CD14-positive monocyte (primary cell): ENCODE measurements at regions not wholly inside any gene's neighbourhood (a gene's known extent, or its start where the extent isn't known, plus 50 kb on each side); places are given as distances from the start of the nearest gene placed in this dataset.

Experiments used
- DNase-seq, 3 donors: peaks; one replicate each; pipeline ENCODE4 v3.0.0-alpha.2; 2011 to 2022
- H2AFZ ChIP-seq: 2 replicates; pipeline ENCODE4 v1.6.0; 2012; ENCODE audit warnings: mild to moderate bottlenecking, low read depth, low read length, inconsistent platforms; ENCODE audit not compliant: insufficient read depth, poor library complexity, severe bottlenecking
- H3K27ac ChIP-seq, 2 donors: 1 replicate in 1 of 2; 2 replicates in 1 of 2; pipeline ENCODE4 v1.5.1; 2012 to 2013; ENCODE audit warnings: low read length in 2 of 2, control low read depth in 1 of 2, inconsistent platforms in 1 of 2, low read depth in 1 of 2, mild to moderate bottlenecking in 1 of 2
- H3K27me3 ChIP-seq, 2 donors: one replicate each; pipeline versions ENCODE4 v1.6.0 to v1.6.1; 2011 to 2013; ENCODE audit warnings: low read length in 2 of 2; ENCODE audit not compliant: control insufficient read depth in 2 of 2, insufficient read depth in 2 of 2
- H3K36me3 ChIP-seq, 2 donors: replicated peaks in 1 of 2; 1 replicate in 1 of 2; 2 replicates in 1 of 2; pipeline versions ENCODE4 v1.5.1 to v1.6.1; 2012 to 2013; ENCODE audit warnings: low read length in 2 of 2, control low read depth in 1 of 2, inconsistent platforms in 1 of 2, mild to moderate bottlenecking in 1 of 2; ENCODE audit not compliant: insufficient read depth in 2 of 2, control insufficient read depth in 1 of 2
- H3K4me1 ChIP-seq, 2 donors: 1 replicate in 1 of 2; 2 replicates in 1 of 2; pipeline versions ENCODE4 v1.5.1 to v1.6.1; 2012 to 2013; ENCODE audit warnings: low read length in 2 of 2, control low read depth in 1 of 2, inconsistent platforms in 1 of 2, mild to moderate bottlenecking in 1 of 2, moderate library complexity in 1 of 2; ENCODE audit not compliant: insufficient read depth in 2 of 2, control insufficient read depth in 1 of 2
- H3K4me2 ChIP-seq: replicated peaks from 2 replicates; pipeline ENCODE3; 2012; ENCODE audit warnings: low read length, moderate library complexity, mild to moderate bottlenecking; ENCODE audit not compliant: poor library complexity, severe bottlenecking; ENCODE audit errors: extremely low read depth
- H3K4me3 ChIP-seq, 3 experiments: fragments of 200-600 bp in 1 of 3; sonication (generic) in 1 of 3; replicated peaks in 1 of 3; 1 replicate in 2 of 3; 2 replicates in 1 of 3; pipeline ENCODE4 v1.5.1; 2011 to 2013; ENCODE audit warnings: low read length in 3 of 3, mild to moderate bottlenecking in 3 of 3, control low read depth in 2 of 3, low read depth in 2 of 3, inconsistent platforms in 1 of 3, moderate library complexity in 1 of 3
- H3K79me2 ChIP-seq: 2 replicates; pipeline ENCODE4 v1.6.0; 2012; ENCODE audit warnings: mild to moderate bottlenecking, control low read depth, inconsistent platforms, low read length, moderate library complexity; ENCODE audit not compliant: insufficient read depth
- H3K9ac ChIP-seq: 2 replicates; pipeline ENCODE4 v1.6.0; 2017; ENCODE audit warnings: low read length, mild to moderate bottlenecking; ENCODE audit not compliant: insufficient read depth, poor library complexity, severe bottlenecking
- H3K9me3 ChIP-seq, 2 donors: replicated peaks in 1 of 2; 1 replicate in 1 of 2; 2 replicates in 1 of 2; pipeline versions ENCODE4 v1.5.1 to v1.6.1; 2012 to 2013; ENCODE audit warnings: low read length in 2 of 2, control low read depth in 1 of 2; ENCODE audit not compliant: control insufficient read depth in 1 of 2, insufficient read depth in 1 of 2
- H4K20me1 ChIP-seq: 2 replicates; pipeline ENCODE4 v1.6.0; 2012; ENCODE audit warnings: mild to moderate bottlenecking, low read length, control low read depth, moderate library complexity; ENCODE audit not compliant: insufficient read depth
- H3K27ac Mint-ChIP-seq, 7 donors: one replicate each; pipeline ENCODE4 v1.8.0; 2020; ENCODE audit warnings: mild to moderate bottlenecking in 7 of 7, mixed read lengths in 7 of 7, moderate library complexity in 6 of 7, inconsistent platforms in 2 of 7
- H3K27me3 Mint-ChIP-seq, 3 donors: one replicate each; pipeline ENCODE4 v1.8.0; 2021 to 2022; ENCODE audit warnings: low read depth in 3 of 3, mild to moderate bottlenecking in 3 of 3, mixed read lengths in 3 of 3, moderate library complexity in 3 of 3, inconsistent platforms in 1 of 3
- H3K36me3 Mint-ChIP-seq, 2 donors: one replicate each; pipeline ENCODE4 v1.8.0; 2020; ENCODE audit warnings: mixed read lengths in 2 of 2, inconsistent platforms in 1 of 2, mild to moderate bottlenecking in 1 of 2
- H3K4me1 Mint-ChIP-seq: one replicate; pipeline ENCODE4 v1.8.0; 2020; ENCODE audit warnings: mild to moderate bottlenecking, mixed read lengths
- H3K4me3 Mint-ChIP-seq, 2 donors: one replicate each; pipeline ENCODE4 v1.8.0; 2020; ENCODE audit warnings: mild to moderate bottlenecking in 2 of 2, mixed read lengths in 2 of 2, moderate library complexity in 1 of 2
- H3K9me3 Mint-ChIP-seq, 7 donors: one replicate each; pipeline ENCODE4 v1.8.0; 2020 to 2022; ENCODE audit warnings: mixed read lengths in 7 of 7, mild to moderate bottlenecking in 6 of 7, moderate library complexity in 6 of 7, inconsistent platforms in 2 of 7
- CTCF ChIP-seq: fragments of 200-600 bp; IDR thresholded peaks from one replicate; pipeline ENCODE4 v1.8.0; 2022; ENCODE audit warnings: antibody characterized with exemption, mild to moderate bottlenecking
- WGBS: methylation state at CpG from one replicate; pipeline ENCODE4 v1.1.5; 2013; ENCODE audit warnings: missing lambda C conversion rate; ENCODE audit not compliant: insufficient coverage; 5-methylcytosine and 5-hydroxymethylcytosine counted together
- intact Hi-C, 2 donors: fragments of 100-400 bp; cut with micrococcal nuclease; formaldehyde crosslinking; loops; one replicate each; pipeline versions ENCODE4 v1.15.0 to v1.15.1; 2023

- intact Hi-C loops: no loop called here
- Histone ChIP-seq H2AFZ (no peak overlapping the region), H3K4me2 (no peak overlapping the region), H3K27me3 (no peaks in the 10 kb centered on the region), H4K20me1 (no peaks in the 10 kb centered on the region), H3K79me2 (no peaks in the 10 kb centered on the region), H3K4me3 (no peak overlapping the region), H3K9ac (no peak overlapping the region), H3K36me3 (no peaks in the 10 kb centered on the region), H3K27ac (no peak overlapping the region), H3K4me1 (no peaks in the 10 kb centered on the region), H3K9me3 (no peaks in the 10 kb centered on the region)
- Mint-ChIP-seq H3K36me3 (no peaks in the 10 kb centered on the region), H3K4me3 (no peak overlapping the region), H3K4me1 (no peaks in the 10 kb centered on the region), H3K27ac (no peak overlapping the region), H3K9me3 (peaks cover 0 to 7% (median 2%) of the 10 kb centered on the region in 7 donors), H3K27me3 (no peaks in the 10 kb centered on the region)
- no peak for DNase-seq
- no peak for TF ChIP-seq CTCF
These were observed 625.4 kb upstream of the SOX9 start for GRCh38 chr17:71495420-71495819.

GRCh38 chr17:71496552-71496951 lies 624.3 kb upstream of the SOX9 start:
- TF ChIP-seq CTCF: no peak
- no peak overlapping the region for H3K9ac ChIP-seq
- no peak overlapping the region for H2AFZ ChIP-seq
- H3K4me1 ChIP-seq: no peaks in the 10 kb centered on the region
- H3K27me3 ChIP-seq: no peaks in the 10 kb centered on the region
- Mint-ChIP-seq H3K4me3 (no peak overlapping the region), H3K9me3 (peaks cover 0 to 7% (median 2%) of the 10 kb centered on the region in 7 donors), H3K4me1 (no peaks in the 10 kb centered on the region), H3K36me3 (no peaks in the 10 kb centered on the region), H3K27ac (no peak overlapping the region), H3K27me3 (no peaks in the 10 kb centered on the region)
- intact Hi-C loops: no loop called here
- H3K27ac ChIP-seq: no peak overlapping the region
- no peak overlapping the region for H3K4me3 ChIP-seq
- no peak overlapping the region for H3K4me2 ChIP-seq
- no peaks in the 10 kb centered on the region for H3K9me3 ChIP-seq
- H3K36me3 ChIP-seq: no peaks in the 10 kb centered on the region
- WGBS: no CpG with 5 or more reads among the region's 2 CpGs
- no peak for DNase-seq
- no peaks in the 10 kb centered on the region for H3K79me2 ChIP-seq
- H4K20me1 ChIP-seq: no peaks in the 10 kb centered on the region
